ENCODE measurements at regions not wholly inside any gene's neighbourhood (a gene's known extent, or its start where the extent isn't known, plus 50 kb on each side); places are given as distances from the start of the nearest gene placed in this dataset.
"Not testable (repeated sequence)": the region's sequence is repeated elsewhere in the genome, so short reads cannot be mapped to it uniquely, and the experiment has no call there.

- Mint-ChIP-seq H3K27me3 (ENCODE audit: low read depth in 3 of 3) (peaks cover 0 to 2% (median 0%) of the 10 kb centered on the region in 3 donors), H3K9me3 (no peaks in the 10 kb centered on the region), H3K27ac (no peak overlapping the region), H3K4me1 (peaks cover 5% of the 10 kb centered on the region), H3K4me3 (no peak overlapping the region), H3K36me3 (no peaks in the 10 kb centered on the region)
- no peak overlapping the region for H3K27ac ChIP-seq (ENCODE audit: low read depth in 1 of 2, low read length in 2 of 2)
- WGBS (ENCODE audit: insufficient coverage) = no CpG with 5 or more reads among the region's 2 CpGs
- H3K4me2 ChIP-seq (replicated peaks; ENCODE audit: extremely low read depth, low read length, poor library complexity, severe bottlenecking) = no peak overlapping the region
- no peaks in the 10 kb centered on the region for H4K20me1 ChIP-seq (ENCODE audit: insufficient read depth, low read length)
- H3K36me3 ChIP-seq (replicated peaks in 1 of 2; ENCODE audit: control insufficient read depth in 1 of 2, insufficient read depth in 2 of 2, low read length in 2 of 2) = no peaks in the 10 kb centered on the region
- no peak for TF ChIP-seq CTCF (IDR thresholded peaks at IDR 0.05)
- H3K4me3 ChIP-seq (replicated peaks in 1 of 3; ENCODE audit: low read depth in 2 of 3, low read length in 3 of 3) = no peak overlapping the region
- H3K79me2 ChIP-seq (ENCODE audit: insufficient read depth, low read length) = no peaks in the 10 kb centered on the region
- peaks cover 0 to 7% of the 10 kb centered on the region in 2 donors for H3K4me1 ChIP-seq (ENCODE audit: control insufficient read depth in 1 of 2, insufficient read depth in 2 of 2, low read length in 2 of 2)
- intact Hi-C loops (cut with micrococcal nuclease) = no loop called here
- no peak overlapping the region for H3K9ac ChIP-seq (ENCODE audit: insufficient read depth, low read length, poor library complexity, severe bottlenecking)
- no peak overlapping the region for H2AFZ ChIP-seq (ENCODE audit: insufficient read depth, low read depth, low read length, poor library complexity, severe bottlenecking)
- no peaks in the 10 kb centered on the region for H3K9me3 ChIP-seq (replicated peaks in 1 of 2; ENCODE audit: control insufficient read depth in 1 of 2, insufficient read depth in 1 of 2, low read length in 2 of 2)
- no peaks in the 10 kb centered on the region for H3K27me3 ChIP-seq (ENCODE audit: control insufficient read depth in 2 of 2, insufficient read depth in 2 of 2, low read length in 2 of 2)
- no peak for DNase-seq
Measured at GRCh38 chrY:7792431-7792830, 880.9 kb upstream of the AMELY start.

DNA sequence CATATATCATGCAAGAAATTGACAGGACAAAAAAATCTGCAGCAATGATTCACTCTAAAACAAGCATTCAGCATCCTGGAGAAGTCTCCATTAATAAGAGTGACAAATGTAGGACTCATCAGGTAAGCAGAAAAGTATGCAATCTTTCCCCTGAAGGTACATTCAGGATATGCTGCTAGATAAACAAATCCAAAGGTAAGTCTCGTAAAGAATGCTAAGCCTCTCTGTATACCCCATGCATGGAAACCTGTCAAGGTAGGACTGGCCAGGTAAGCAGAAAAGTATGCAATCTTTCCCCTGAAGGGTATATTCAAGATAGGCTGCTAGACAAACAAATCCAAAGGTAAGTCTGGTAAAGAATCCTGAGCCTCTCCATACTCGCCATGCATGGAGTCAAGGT, 869.9 kb upstream of the AMELY start:
- H3K4me1 ChIP-seq (ENCODE audit: control insufficient read depth in 1 of 2, insufficient read depth in 2 of 2, low read length in 2 of 2) = no peaks in the 10 kb centered on the region
- Mint-ChIP-seq H3K4me3 (no peak overlapping the region), H3K27me3 (ENCODE audit: low read depth in 3 of 3) (peaks cover 0 to 2% (median 0%) of the 10 kb centered on the region in 3 donors), H3K27ac (no peak overlapping the region), H3K9me3 (no peaks in the 10 kb centered on the region), H3K4me1 (no peaks in the 10 kb centered on the region), H3K36me3 (no peaks in the 10 kb centered on the region)
- H3K79me2 ChIP-seq (ENCODE audit: insufficient read depth, low read length) = no peaks in the 10 kb centered on the region
- no peaks in the 10 kb centered on the region for H4K20me1 ChIP-seq (ENCODE audit: insufficient read depth, low read length)
- no peak overlapping the region for H3K27ac ChIP-seq (ENCODE audit: low read depth in 1 of 2, low read length in 2 of 2)
- no peak overlapping the region for H2AFZ ChIP-seq (ENCODE audit: insufficient read depth, low read depth, low read length, poor library complexity, severe bottlenecking)
- DNase-seq = no peak
- H3K27me3 ChIP-seq (ENCODE audit: control insufficient read depth in 2 of 2, insufficient read depth in 2 of 2, low read length in 2 of 2) = no peaks in the 10 kb centered on the region
- H3K4me2 ChIP-seq (replicated peaks; ENCODE audit: extremely low read depth, low read length, poor library complexity, severe bottlenecking) = no peak overlapping the region
- no peak overlapping the region for H3K9ac ChIP-seq (ENCODE audit: insufficient read depth, low read length, poor library complexity, severe bottlenecking)
- H3K4me3 ChIP-seq (replicated peaks in 1 of 3; ENCODE audit: low read depth in 2 of 3, low read length in 3 of 3) = no peak overlapping the region
- TF ChIP-seq CTCF (IDR thresholded peaks at IDR 0.05) = no peak
- H3K36me3 ChIP-seq (replicated peaks in 1 of 2; ENCODE audit: control insufficient read depth in 1 of 2, insufficient read depth in 2 of 2, low read length in 2 of 2) = no peaks in the 10 kb centered on the region
- H3K9me3 ChIP-seq (replicated peaks in 1 of 2; ENCODE audit: control insufficient read depth in 1 of 2, insufficient read depth in 1 of 2, low read length in 2 of 2) = no peaks in the 10 kb centered on the region
- intact Hi-C loops (cut with micrococcal nuclease) = no loop called here
- WGBS (ENCODE audit: insufficient coverage) = no CpG with 5 or more reads among the region's 2 CpGs

DNA sequence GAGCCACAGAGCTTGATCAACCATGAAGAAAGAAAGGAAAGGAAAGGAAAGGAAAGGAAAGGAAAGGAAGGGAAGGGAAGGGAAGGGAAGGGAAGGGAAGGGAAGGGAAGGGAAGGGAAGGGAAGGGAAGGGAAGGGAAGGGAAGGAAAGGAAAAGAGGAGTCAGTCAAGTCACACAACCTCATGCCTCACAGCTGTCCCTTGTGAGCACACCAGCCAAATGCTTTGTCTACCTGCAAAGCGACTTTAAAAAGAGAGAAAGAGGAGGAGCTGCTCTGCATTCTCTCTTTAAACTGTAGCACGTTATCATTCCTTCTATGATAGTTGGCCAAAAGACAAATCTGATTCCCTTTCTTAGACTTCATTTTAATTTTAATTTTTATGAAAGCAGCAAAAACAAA, 863.9 kb upstream of the AMELY start:
- H3K27ac ChIP-seq (ENCODE audit: low read depth in 1 of 2, low read length in 2 of 2); H3K27me3 ChIP-seq (ENCODE audit: control insufficient read depth in 2 of 2, insufficient read depth in 2 of 2, low read length in 2 of 2); H3K27me3 Mint-ChIP-seq (ENCODE audit: low read depth in 3 of 3); H3K79me2 ChIP-seq (ENCODE audit: insufficient read depth, low read length); H3K9me3 ChIP-seq (replicated peaks in 1 of 2; ENCODE audit: control insufficient read depth in 1 of 2, insufficient read depth in 1 of 2, low read length in 2 of 2); H3K4me2 ChIP-seq (replicated peaks; ENCODE audit: extremely low read depth, low read length, poor library complexity, severe bottlenecking); H3K4me1 Mint-ChIP-seq; H3K9ac ChIP-seq (ENCODE audit: insufficient read depth, low read length, poor library complexity, severe bottlenecking); H3K9me3 Mint-ChIP-seq; H2AFZ ChIP-seq (ENCODE audit: insufficient read depth, low read depth, low read length, poor library complexity, severe bottlenecking); intact Hi-C loops (cut with micrococcal nuclease); H3K27ac Mint-ChIP-seq; H4K20me1 ChIP-seq (ENCODE audit: insufficient read depth, low read length); H3K4me3 Mint-ChIP-seq; H3K4me3 ChIP-seq (replicated peaks in 1 of 3; ENCODE audit: low read depth in 2 of 3, low read length in 3 of 3); DNase-seq; H3K4me1 ChIP-seq (ENCODE audit: control insufficient read depth in 1 of 2, insufficient read depth in 2 of 2, low read length in 2 of 2); H3K36me3 Mint-ChIP-seq; H3K36me3 ChIP-seq (replicated peaks in 1 of 2; ENCODE audit: control insufficient read depth in 1 of 2, insufficient read depth in 2 of 2, low read length in 2 of 2): not testable (repeated sequence)
- WGBS (ENCODE audit: insufficient coverage) = no CpG with 5 or more reads among the region's 2 CpGs

All from CD14-positive monocyte (primary cell).